ENCODE measurements at regions not wholly inside any gene's neighbourhood (a gene's known extent, or its start where the extent isn't known, plus 50 kb on each side); places are given as distances from the start of the nearest gene placed in this dataset.

GRCh38 chr5:133700251-133700650, 87.9 kb upstream of the FSTL4 start:
- ATAC-seq: no peak
- H3K4me1 ChIP-seq: no peaks in the 10 kb centered on the region

GRCh38 chr5:133698646-133699526, 86.5 kb upstream of the FSTL4 start:
- Histone ChIP-seq H3K36me3 (no peaks in the 10 kb centered on the region), H3K4me3 (no peak overlapping the region), H3K27me3 (no peaks in the 10 kb centered on the region), H3K27ac (no peak overlapping the region), H3K4me1 (no peaks in the 10 kb centered on the region), H3K9me3 (no peaks in the 10 kb centered on the region)
- TF ChIP-seq CTCF (IDR thresholded peaks at IDR 0.05): no peak
- no peak for TF ChIP-seq POLR2A (IDR thresholded peaks at IDR 0.05)
- DNase-seq: no peak
- 40% methylated on average over 2 of the region's 10 CpGs for WGBS (ENCODE audit: insufficient coverage, low coverage, low lambda C conversion rate, missing lambda C conversion rate)
- intact Hi-C loops (cut with DNase I): no loop called here
- ATAC-seq: no peak

More at GRCh38 chr5:133700251-133700650, 87.9 kb upstream of the FSTL4 start:
- no peak for DNase-seq
- no peaks in the 10 kb centered on the region for H3K27me3 ChIP-seq
- intact Hi-C loops (cut with DNase I): no loop called here
- H3K9me3 ChIP-seq: no peaks in the 10 kb centered on the region
- no peak overlapping the region for H3K27ac ChIP-seq
- TF ChIP-seq POLR2A (IDR thresholded peaks at IDR 0.05) (no peak), CTCF (IDR thresholded peaks at IDR 0.05) (no peak)
- 88% methylated on average over 1 of the region's 2 CpGs for WGBS (ENCODE audit: insufficient coverage, low coverage, low lambda C conversion rate, missing lambda C conversion rate)
- H3K4me3 ChIP-seq: no peak overlapping the region
- H3K36me3 ChIP-seq: no peaks in the 10 kb centered on the region

GRCh38 chr5:133698259-133698554, 85.9 kb upstream of the FSTL4 start:
- intact Hi-C loops (cut with DNase I): no loop called here
- H3K9me3 ChIP-seq: no peaks in the 10 kb centered on the region
- H3K4me3 ChIP-seq: no peak overlapping the region
- H3K4me1 ChIP-seq: no peaks in the 10 kb centered on the region
- no peak for DNase-seq
- ATAC-seq: no peak
- 86% methylated on average over 2 of the region's 3 CpGs for WGBS (ENCODE audit: insufficient coverage, low coverage, low lambda C conversion rate, missing lambda C conversion rate)
- TF ChIP-seq CTCF (IDR thresholded peaks at IDR 0.05) (no peak), POLR2A (IDR thresholded peaks at IDR 0.05) (no peak)
- H3K36me3 ChIP-seq: no peaks in the 10 kb centered on the region
- H3K27ac ChIP-seq: no peak overlapping the region
- no peaks in the 10 kb centered on the region for H3K27me3 ChIP-seq

GRCh38 chr5:133697536-133698258, 85.4 kb upstream of the FSTL4 start:
- Histone ChIP-seq H3K4me1 (no peaks in the 10 kb centered on the region), H3K4me3 (no peak overlapping the region), H3K36me3 (no peaks in the 10 kb centered on the region), H3K27me3 (no peaks in the 10 kb centered on the region), H3K27ac (no peak overlapping the region), H3K9me3 (no peaks in the 10 kb centered on the region)
- 51% methylated on average over 4 of the region's 8 CpGs for WGBS (ENCODE audit: insufficient coverage, low coverage, low lambda C conversion rate, missing lambda C conversion rate)
- intact Hi-C loops (cut with DNase I): no loop called here
- DNase-seq (no peak), ATAC-seq (no peak)
- TF ChIP-seq CTCF (IDR thresholded peaks at IDR 0.05) (no peak), POLR2A (IDR thresholded peaks at IDR 0.05) (no peak)

All from right lobe of liver (tissue), 6 donors.